ENCODE measurements at regions not wholly inside any gene's neighbourhood (a gene's known extent, or its start where the extent isn't known, plus 50 kb on each side); places are given as distances from the start of the nearest gene placed in this dataset.

GRCh38 chr5:96074870-96075269 lies 113.2 kb upstream of the ELL2 start (continued):
- TF ChIP-seq, protein P1, sequence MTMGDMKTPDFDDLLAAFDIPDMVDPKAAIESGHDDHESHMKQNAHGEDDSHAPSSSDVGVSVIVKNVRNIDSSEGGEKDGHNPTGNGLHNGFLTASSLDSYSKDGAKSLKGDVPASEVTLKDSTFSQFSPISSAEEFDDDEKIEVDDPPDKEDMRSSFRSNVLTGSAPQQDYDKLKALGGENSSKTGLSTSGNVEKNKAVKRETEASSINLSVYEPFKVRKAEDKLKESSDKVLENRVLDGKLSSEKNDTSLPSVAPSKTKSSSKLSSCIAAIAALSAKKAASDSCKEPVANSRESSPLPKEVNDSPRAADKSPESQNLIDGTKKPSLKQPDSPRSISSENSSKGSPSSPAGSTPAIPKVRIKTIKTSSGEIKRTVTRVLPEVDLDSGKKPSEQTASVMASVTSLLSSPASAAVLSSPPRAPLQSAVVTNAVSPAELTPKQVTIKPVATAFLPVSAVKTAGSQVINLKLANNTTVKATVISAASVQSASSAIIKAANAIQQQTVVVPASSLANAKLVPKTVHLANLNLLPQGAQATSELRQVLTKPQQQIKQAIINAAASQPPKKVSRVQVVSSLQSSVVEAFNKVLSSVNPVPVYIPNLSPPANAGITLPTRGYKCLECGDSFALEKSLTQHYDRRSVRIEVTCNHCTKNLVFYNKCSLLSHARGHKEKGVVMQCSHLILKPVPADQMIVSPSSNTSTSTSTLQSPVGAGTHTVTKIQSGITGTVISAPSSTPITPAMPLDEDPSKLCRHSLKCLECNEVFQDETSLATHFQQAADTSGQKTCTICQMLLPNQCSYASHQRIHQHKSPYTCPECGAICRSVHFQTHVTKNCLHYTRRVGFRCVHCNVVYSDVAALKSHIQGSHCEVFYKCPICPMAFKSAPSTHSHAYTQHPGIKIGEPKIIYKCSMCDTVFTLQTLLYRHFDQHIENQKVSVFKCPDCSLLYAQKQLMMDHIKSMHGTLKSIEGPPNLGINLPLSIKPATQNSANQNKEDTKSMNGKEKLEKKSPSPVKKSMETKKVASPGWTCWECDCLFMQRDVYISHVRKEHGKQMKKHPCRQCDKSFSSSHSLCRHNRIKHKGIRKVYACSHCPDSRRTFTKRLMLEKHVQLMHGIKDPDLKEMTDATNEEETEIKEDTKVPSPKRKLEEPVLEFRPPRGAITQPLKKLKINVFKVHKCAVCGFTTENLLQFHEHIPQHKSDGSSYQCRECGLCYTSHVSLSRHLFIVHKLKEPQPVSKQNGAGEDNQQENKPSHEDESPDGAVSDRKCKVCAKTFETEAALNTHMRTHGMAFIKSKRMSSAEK (CRISPR knock-in tag; IDR thresholded peaks at IDR 0.05; ENCODE audit: borderline replicate concordance), result no peak

DNA sequence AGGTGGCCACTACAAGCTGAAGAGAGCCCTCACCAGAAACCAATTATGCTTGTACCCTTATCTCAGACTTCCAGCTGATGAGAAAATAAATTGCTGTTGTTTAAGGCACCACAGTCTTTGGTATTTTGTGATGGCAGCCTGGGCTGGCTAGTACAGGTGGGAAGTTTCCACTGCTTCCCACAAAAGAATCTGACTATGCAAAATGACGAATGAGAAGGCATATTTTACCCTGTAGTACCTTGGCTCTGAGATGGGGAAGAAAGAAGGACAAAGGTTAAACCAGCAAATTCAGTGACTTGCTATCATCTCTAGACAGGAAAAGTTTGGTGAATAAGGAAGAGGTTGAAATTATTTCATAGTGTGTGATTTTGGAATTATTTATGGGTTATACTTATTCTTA lies 112.8 kb upstream of the ELL2 start:
- ATAC-seq, result no peak
- CTCF ChIA-PET, result no interaction called here

More for the DNA sequence above, 112.8 kb upstream of the ELL2 start:
- DNase-seq (ENCODE audit: low spot score), result no peak
- Mint-ChIP-seq H3K36me3 (no peaks in the 10 kb centered on the region), H3K4me1 (peaks cover 12% of the 10 kb centered on the region), H3K27ac (peak overlapping the region; percentile 25; the same call in 1 of the 2 replicates), H3K27me3 (ENCODE audit: low read depth) (peaks cover 4% of the 10 kb centered on the region; the same call in 1 of the 2 replicates), H3K4me3 (no peak overlapping the region), H3K9me3 (no peaks in the 10 kb centered on the region)
- POLR2A ChIA-PET, result no interaction called here
- TF ChIP-seq ZNF138 (CRISPR knock-in tag; conservative IDR thresholded peaks at IDR 0.05) (no peak), ELF4 (CRISPR knock-in tag; IDR thresholded peaks at IDR 0.05; ENCODE audit: low read depth) (no peak), ZNF121 (CRISPR knock-in tag; IDR thresholded peaks at IDR 0.05) (no peak), ZMAT4 (CRISPR knock-in tag; IDR thresholded peaks at IDR 0.05) (no peak), ZNF423 (CRISPR knock-in tag; IDR thresholded peaks at IDR 0.05) (no peak), ATF2 (CRISPR knock-in tag; IDR thresholded peaks at IDR 0.05; ENCODE audit: borderline replicate concordance, low read depth) (no peak), OVOL2 (CRISPR knock-in tag; IDR thresholded peaks at IDR 0.05; ENCODE audit: borderline replicate concordance) (no peak), TEAD4 (CRISPR knock-in tag; IDR thresholded peaks at IDR 0.05) (no peak), SP1 (CRISPR knock-in tag; conservative IDR thresholded peaks at IDR 0.05) (no peak), NFATC4 (CRISPR knock-in tag; IDR thresholded peaks at IDR 0.05) (no peak), SOX15 (CRISPR knock-in tag; IDR thresholded peaks at IDR 0.05) (no peak), JUN (CRISPR knock-in tag; IDR thresholded peaks at IDR 0.05) (no peak)
- TF ChIP-seq, protein P2, sequence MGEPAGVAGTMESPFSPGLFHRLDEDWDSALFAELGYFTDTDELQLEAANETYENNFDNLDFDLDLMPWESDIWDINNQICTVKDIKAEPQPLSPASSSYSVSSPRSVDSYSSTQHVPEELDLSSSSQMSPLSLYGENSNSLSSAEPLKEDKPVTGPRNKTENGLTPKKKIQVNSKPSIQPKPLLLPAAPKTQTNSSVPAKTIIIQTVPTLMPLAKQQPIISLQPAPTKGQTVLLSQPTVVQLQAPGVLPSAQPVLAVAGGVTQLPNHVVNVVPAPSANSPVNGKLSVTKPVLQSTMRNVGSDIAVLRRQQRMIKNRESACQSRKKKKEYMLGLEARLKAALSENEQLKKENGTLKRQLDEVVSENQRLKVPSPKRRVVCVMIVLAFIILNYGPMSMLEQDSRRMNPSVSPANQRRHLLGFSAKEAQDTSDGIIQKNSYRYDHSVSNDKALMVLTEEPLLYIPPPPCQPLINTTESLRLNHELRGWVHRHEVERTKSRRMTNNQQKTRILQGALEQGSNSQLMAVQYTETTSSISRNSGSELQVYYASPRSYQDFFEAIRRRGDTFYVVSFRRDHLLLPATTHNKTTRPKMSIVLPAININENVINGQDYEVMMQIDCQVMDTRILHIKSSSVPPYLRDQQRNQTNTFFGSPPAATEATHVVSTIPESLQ (CRISPR knock-in tag; IDR thresholded peaks at IDR 0.05), result no peak
- TF ChIP-seq, protein P3, sequence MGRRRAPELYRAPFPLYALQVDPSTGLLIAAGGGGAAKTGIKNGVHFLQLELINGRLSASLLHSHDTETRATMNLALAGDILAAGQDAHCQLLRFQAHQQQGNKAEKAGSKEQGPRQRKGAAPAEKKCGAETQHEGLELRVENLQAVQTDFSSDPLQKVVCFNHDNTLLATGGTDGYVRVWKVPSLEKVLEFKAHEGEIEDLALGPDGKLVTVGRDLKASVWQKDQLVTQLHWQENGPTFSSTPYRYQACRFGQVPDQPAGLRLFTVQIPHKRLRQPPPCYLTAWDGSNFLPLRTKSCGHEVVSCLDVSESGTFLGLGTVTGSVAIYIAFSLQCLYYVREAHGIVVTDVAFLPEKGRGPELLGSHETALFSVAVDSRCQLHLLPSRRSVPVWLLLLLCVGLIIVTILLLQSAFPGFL (CRISPR knock-in tag; IDR thresholded peaks at IDR 0.05; ENCODE audit: borderline replicate concordance), result no peak
- TF ChIP-seq, protein P4, sequence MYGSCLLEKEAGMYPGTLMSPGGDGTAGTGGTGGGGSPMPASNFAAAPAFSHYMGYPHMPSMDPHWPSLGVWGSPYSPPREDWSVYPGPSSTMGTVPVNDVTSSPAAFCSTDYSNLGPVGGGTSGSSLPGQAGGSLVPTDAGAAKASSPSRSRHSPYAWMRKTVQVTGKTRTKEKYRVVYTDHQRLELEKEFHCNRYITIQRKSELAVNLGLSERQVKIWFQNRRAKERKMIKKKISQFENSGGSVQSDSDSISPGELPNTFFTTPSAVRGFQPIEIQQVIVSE (CRISPR knock-in tag; IDR thresholded peaks at IDR 0.05; ENCODE audit: borderline replicate concordance), result no peak
- TF ChIP-seq, protein P5, sequence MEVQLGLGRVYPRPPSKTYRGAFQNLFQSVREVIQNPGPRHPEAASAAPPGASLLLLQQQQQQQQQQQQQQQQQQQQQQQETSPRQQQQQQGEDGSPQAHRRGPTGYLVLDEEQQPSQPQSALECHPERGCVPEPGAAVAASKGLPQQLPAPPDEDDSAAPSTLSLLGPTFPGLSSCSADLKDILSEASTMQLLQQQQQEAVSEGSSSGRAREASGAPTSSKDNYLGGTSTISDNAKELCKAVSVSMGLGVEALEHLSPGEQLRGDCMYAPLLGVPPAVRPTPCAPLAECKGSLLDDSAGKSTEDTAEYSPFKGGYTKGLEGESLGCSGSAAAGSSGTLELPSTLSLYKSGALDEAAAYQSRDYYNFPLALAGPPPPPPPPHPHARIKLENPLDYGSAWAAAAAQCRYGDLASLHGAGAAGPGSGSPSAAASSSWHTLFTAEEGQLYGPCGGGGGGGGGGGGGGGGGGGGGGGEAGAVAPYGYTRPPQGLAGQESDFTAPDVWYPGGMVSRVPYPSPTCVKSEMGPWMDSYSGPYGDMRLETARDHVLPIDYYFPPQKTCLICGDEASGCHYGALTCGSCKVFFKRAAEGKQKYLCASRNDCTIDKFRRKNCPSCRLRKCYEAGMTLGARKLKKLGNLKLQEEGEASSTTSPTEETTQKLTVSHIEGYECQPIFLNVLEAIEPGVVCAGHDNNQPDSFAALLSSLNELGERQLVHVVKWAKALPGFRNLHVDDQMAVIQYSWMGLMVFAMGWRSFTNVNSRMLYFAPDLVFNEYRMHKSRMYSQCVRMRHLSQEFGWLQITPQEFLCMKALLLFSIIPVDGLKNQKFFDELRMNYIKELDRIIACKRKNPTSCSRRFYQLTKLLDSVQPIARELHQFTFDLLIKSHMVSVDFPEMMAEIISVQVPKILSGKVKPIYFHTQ (CRISPR knock-in tag; IDR thresholded peaks at IDR 0.05), result no peak
- TF ChIP-seq, protein P6, sequence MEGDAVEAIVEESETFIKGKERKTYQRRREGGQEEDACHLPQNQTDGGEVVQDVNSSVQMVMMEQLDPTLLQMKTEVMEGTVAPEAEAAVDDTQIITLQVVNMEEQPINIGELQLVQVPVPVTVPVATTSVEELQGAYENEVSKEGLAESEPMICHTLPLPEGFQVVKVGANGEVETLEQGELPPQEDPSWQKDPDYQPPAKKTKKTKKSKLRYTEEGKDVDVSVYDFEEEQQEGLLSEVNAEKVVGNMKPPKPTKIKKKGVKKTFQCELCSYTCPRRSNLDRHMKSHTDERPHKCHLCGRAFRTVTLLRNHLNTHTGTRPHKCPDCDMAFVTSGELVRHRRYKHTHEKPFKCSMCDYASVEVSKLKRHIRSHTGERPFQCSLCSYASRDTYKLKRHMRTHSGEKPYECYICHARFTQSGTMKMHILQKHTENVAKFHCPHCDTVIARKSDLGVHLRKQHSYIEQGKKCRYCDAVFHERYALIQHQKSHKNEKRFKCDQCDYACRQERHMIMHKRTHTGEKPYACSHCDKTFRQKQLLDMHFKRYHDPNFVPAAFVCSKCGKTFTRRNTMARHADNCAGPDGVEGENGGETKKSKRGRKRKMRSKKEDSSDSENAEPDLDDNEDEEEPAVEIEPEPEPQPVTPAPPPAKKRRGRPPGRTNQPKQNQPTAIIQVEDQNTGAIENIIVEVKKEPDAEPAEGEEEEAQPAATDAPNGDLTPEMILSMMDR (IDR thresholded peaks at IDR 0.05), result no peak
